ENCODE measurements at regions not wholly inside any gene's neighbourhood (a gene's known extent, or its start where the extent isn't known, plus 50 kb on each side); places are given as distances from the start of the nearest gene placed in this dataset.

DNA sequence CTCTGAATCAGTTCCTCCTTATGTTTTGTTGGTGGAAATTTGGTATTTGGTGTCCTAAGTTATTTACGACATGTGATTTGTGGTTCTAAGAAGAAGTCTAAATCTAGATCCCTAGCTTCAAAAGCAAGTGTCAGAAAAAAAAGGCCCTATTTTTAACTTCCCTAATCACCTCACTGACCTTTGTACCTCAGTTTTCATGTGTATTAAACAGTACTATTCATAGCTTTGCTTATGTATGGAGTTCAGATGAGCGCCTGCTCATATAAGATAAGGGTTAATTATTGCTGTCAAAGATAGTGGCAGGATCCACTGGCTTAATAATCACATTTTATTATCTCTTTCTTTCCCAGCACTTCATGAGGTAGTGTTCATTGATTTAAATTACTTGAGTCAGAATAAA lies 318.2 kb downstream of the PARP8 start:
- TF ChIP-seq, protein P1, sequence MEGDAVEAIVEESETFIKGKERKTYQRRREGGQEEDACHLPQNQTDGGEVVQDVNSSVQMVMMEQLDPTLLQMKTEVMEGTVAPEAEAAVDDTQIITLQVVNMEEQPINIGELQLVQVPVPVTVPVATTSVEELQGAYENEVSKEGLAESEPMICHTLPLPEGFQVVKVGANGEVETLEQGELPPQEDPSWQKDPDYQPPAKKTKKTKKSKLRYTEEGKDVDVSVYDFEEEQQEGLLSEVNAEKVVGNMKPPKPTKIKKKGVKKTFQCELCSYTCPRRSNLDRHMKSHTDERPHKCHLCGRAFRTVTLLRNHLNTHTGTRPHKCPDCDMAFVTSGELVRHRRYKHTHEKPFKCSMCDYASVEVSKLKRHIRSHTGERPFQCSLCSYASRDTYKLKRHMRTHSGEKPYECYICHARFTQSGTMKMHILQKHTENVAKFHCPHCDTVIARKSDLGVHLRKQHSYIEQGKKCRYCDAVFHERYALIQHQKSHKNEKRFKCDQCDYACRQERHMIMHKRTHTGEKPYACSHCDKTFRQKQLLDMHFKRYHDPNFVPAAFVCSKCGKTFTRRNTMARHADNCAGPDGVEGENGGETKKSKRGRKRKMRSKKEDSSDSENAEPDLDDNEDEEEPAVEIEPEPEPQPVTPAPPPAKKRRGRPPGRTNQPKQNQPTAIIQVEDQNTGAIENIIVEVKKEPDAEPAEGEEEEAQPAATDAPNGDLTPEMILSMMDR (IDR thresholded peaks at IDR 0.05; ENCODE audit: poor library complexity, severe bottlenecking): no peak
- no peaks in the 10 kb centered on the region for H3K36me3 ChIP-seq (ENCODE audit: low read depth)
- ATAC-seq (ENCODE audit: low read depth) (no peak), DNase-seq (ENCODE audit: low spot score) (no peak)
- H3K27me3 ChIP-seq (ENCODE audit: insufficient read depth, poor library complexity, severe bottlenecking): peaks cover 11% of the 10 kb centered on the region
- no peak overlapping the region for H3K27ac ChIP-seq (ENCODE audit: poor library complexity, severe bottlenecking)
- no peaks in the 10 kb centered on the region for H3K4me1 ChIP-seq (ENCODE audit: insufficient read depth, poor library complexity, severe bottlenecking)
- no peaks in the 10 kb centered on the region for H3K9me3 ChIP-seq (ENCODE audit: severe bottlenecking)
- no peak overlapping the region for H3K4me3 ChIP-seq (ENCODE audit: severe bottlenecking)

DNA sequence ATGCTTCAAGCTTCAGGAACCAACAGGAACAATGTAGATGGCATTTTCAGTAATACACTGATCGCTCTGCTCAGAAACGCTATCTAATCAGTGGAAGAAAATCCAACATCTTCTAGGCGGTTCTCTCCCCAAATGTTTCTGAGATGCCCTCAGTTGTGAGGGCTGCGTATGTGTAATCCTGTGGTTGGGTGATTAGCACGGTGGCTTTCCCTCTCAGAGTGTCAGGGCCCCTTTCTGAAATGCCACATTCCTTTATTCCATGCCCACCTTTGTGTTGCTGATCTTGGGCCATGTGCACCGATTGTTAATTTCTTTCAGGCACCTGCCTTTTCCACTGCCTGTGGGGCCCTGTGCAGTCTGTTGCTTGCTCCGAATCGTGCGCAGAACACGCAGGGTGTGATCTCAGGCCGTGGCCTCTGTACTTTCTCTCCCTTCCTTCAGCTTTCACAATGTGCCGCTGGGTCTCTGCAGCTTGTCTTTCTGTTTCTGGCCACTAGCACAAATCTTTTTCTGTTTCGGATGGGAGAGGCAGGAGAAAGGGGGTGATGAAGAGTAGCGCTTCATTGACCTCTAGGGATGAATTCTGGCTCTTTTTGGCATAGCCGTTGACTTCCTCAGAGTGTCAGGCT lies 324.0 kb downstream of the PARP8 start:
- Histone ChIP-seq H3K9me3 (ENCODE audit: severe bottlenecking) (no peaks in the 10 kb centered on the region), H3K4me3 (ENCODE audit: severe bottlenecking) (no peak overlapping the region), H3K4me1 (ENCODE audit: insufficient read depth, poor library complexity, severe bottlenecking) (no peaks in the 10 kb centered on the region), H3K27ac (ENCODE audit: poor library complexity, severe bottlenecking) (no peak overlapping the region), H3K27me3 (ENCODE audit: insufficient read depth, poor library complexity, severe bottlenecking) (peaks cover 4% of the 10 kb centered on the region), H3K36me3 (ENCODE audit: low read depth) (no peaks in the 10 kb centered on the region)
- DNase-seq (ENCODE audit: low spot score): no peak
- ATAC-seq (ENCODE audit: low read depth): no peak
- TF ChIP-seq, protein P1 (IDR thresholded peaks at IDR 0.05; ENCODE audit: poor library complexity, severe bottlenecking): no peak

DNA sequence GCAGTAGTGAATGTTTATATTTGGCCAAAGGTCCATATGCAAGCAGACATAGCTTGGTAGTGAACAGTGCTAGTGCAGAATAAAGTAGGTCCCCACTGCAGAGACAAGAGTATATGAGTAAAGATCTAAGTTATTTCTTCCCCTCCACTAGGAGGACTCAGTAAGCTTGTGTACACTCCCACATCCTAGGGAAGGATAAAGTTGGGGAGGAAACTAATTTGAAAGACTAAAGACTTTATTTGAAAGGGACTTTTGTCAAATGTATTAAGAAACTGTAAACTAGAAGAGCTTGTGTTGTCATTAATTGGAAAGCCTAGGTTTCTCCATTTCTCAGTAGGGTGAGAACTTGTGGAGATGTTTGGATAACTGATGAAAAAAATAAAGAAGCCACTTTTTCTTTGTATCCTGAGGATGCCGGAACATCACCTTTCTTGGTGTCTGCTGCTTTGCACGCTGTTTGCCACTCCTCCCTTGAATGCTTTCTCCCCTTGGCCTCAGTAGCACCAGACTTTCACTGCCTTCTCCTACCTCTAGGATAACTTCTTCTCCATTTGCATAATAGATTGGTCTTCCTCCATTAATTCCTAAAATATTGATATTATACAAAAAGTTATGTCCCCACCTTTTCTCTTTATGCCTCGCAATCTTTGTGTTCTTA lies 329.0 kb downstream of the PARP8 start:
- ATAC-seq (ENCODE audit: low read depth): peak; percentile 40; the same call in 1 of the 3 replicates
- no peak overlapping the region for H3K27ac ChIP-seq (ENCODE audit: poor library complexity, severe bottlenecking)
- no peaks in the 10 kb centered on the region for H3K36me3 ChIP-seq (ENCODE audit: low read depth)
- H3K4me3 ChIP-seq (ENCODE audit: severe bottlenecking): no peak overlapping the region
- H3K9me3 ChIP-seq (ENCODE audit: severe bottlenecking): no peaks in the 10 kb centered on the region
- TF ChIP-seq, protein P1 (IDR thresholded peaks at IDR 0.05; ENCODE audit: poor library complexity, severe bottlenecking): no peak
- H3K27me3 ChIP-seq (ENCODE audit: insufficient read depth, poor library complexity, severe bottlenecking): peaks cover 22% of the 10 kb centered on the region
- DNase-seq (ENCODE audit: low spot score): no peak
- H3K4me1 ChIP-seq (ENCODE audit: insufficient read depth, poor library complexity, severe bottlenecking): no peaks in the 10 kb centered on the region

DNA sequence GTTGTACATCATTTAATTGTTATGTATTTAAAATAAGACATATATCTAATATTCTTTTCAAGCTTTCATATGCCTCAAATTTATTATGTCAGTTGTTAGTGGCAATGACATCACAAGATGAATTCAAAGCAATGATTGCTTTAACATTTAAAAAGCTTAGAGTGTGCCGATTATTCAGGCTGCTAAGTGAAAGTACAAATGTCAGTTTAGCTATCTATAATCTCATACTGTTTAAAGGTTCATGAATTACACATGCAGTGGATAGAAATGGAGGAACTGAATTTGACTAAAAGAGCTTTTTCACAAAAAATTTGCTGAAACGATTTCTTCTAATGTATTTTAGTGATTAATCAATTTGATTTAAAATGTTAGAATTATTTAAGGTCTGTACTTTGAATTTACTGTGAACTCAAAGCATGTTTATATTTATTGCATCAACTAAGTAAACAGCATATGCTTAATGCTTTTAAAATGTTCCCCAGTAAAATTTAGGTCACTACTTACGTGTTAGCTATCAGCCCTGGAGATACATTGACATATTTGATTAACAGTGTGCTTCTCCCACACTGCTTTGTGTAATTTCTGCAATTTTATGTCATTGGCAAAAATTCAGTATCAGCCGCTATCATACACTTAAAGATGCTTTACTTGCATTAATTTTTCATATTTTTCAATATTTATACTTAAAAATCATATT lies 334.9 kb downstream of the PARP8 start:
- H3K36me3 ChIP-seq (ENCODE audit: low read depth): no peaks in the 10 kb centered on the region
- no peaks in the 10 kb centered on the region for H3K9me3 ChIP-seq (ENCODE audit: severe bottlenecking)
- H3K27ac ChIP-seq (ENCODE audit: poor library complexity, severe bottlenecking): no peak overlapping the region
- ATAC-seq (ENCODE audit: low read depth): no peak
- no peaks in the 10 kb centered on the region for H3K4me1 ChIP-seq (ENCODE audit: insufficient read depth, poor library complexity, severe bottlenecking)
- H3K27me3 ChIP-seq (ENCODE audit: insufficient read depth, poor library complexity, severe bottlenecking): peaks cover 27% of the 10 kb centered on the region
- no peak for DNase-seq (ENCODE audit: low spot score)
- no peak overlapping the region for H3K4me3 ChIP-seq (ENCODE audit: severe bottlenecking)
- TF ChIP-seq, protein P1 (IDR thresholded peaks at IDR 0.05; ENCODE audit: poor library complexity, severe bottlenecking): no peak

Measured in RWPE2 (cell line).